Activated CD4-positive, alpha-beta T cell treated with anti-CD3 and anti-CD28 coated beads, Interleukin-2, Interleukin-4, amounts not matched to agents 100 ng/mL and 50 ng/mL, durations not matched to agents 16 hours and 8 hours (primary cell): ENCODE measurements at regions not wholly inside any gene's neighbourhood (a gene's known extent, or its start where the extent isn't known, plus 50 kb on each side); places are given as distances from the start of the nearest gene placed in this dataset.
"Not testable (repeated sequence)": the region's sequence is repeated elsewhere in the genome, so short reads cannot be mapped to it uniquely, and the experiment has no call there.

Source experiments
- DNase-seq: peaks from one replicate; pipeline ENCODE4 v3.0.0-alpha.2; 2020; ENCODE audit warnings: low spot score

GRCh38 chr17:70597774-70598173, 428.4 kb downstream of the KCNJ2 start:
- no peak for DNase-seq

GRCh38 chr17:70599198-70599597, 429.9 kb downstream of the KCNJ2 start:
- DNase-seq, result no peak

- DNase-seq, result not testable (repeated sequence)
Measured at GRCh38 chr17:70599945-70600344, 430.6 kb downstream of the KCNJ2 start.

GRCh38 chr17:70603226-70603625, 433.9 kb downstream of the KCNJ2 start:
- DNase-seq, result no peak

GRCh38 chr17:70604854-70605253, 435.5 kb downstream of the KCNJ2 start:
- DNase-seq, result no peak

GRCh38 chr17:70606086-70606485, 436.8 kb downstream of the KCNJ2 start:
- no peak for DNase-seq

- DNase-seq, result no peak
Measured at GRCh38 chr17:70608193-70608592, 438.9 kb downstream of the KCNJ2 start.

GRCh38 chr17:70608957-70609356, 439.6 kb downstream of the KCNJ2 start:
- DNase-seq, result no peak

GRCh38 chr17:70609566-70609965, 440.2 kb downstream of the KCNJ2 start:
- DNase-seq, result no peak

GRCh38 chr17:70610161-70610560, 440.8 kb downstream of the KCNJ2 start:
- no peak for DNase-seq

- no peak for DNase-seq
Measured at GRCh38 chr17:70613681-70614080, 444.3 kb downstream of the KCNJ2 start.

GRCh38 chr17:70615831-70616230, 446.5 kb downstream of the KCNJ2 start:
- no peak for DNase-seq

GRCh38 chr17:70618641-70619040, 449.3 kb downstream of the KCNJ2 start:
- no peak for DNase-seq

- no peak for DNase-seq
Measured at GRCh38 chr17:70621566-70621965, 452.2 kb downstream of the KCNJ2 start.

GRCh38 chr17:70622368-70623260, 453.3 kb downstream of the KCNJ2 start:
- peak; percentile 2 for DNase-seq

- DNase-seq, result no peak
Measured at GRCh38 chr17:70624211-70624610, 454.9 kb downstream of the KCNJ2 start.

GRCh38 chr17:70629902-70630301, 460.6 kb downstream of the KCNJ2 start:
- no peak for DNase-seq

GRCh38 chr17:70636517-70637133, 467.3 kb downstream of the KCNJ2 start:
- peak; percentile 24 for DNase-seq

GRCh38 chr17:70642059-70642458, 472.7 kb downstream of the KCNJ2 start:
- no peak for DNase-seq

GRCh38 chr17:70644096-70644495, 474.8 kb downstream of the KCNJ2 start:
- DNase-seq, result no peak

GRCh38 chr17:70646673-70647072, 477.3 kb downstream of the KCNJ2 start:
- DNase-seq, result no peak

GRCh38 chr17:70648166-70648565, 478.8 kb downstream of the KCNJ2 start:
- DNase-seq, result no peak

GRCh38 chr17:70653850-70654249, 484.5 kb downstream of the KCNJ2 start:
- DNase-seq, result no peak

- DNase-seq, result no peak
Measured at GRCh38 chr17:70654706-70655105, 485.4 kb downstream of the KCNJ2 start.
